GM18907 (cell line): ENCODE measurements at regions not wholly inside any gene's neighbourhood (a gene's known extent, or its start where the extent isn't known, plus 50 kb on each side); places are given as distances from the start of the nearest gene placed in this dataset.

Experiments
- ATAC-seq: cut with Tn5 transposase; IDR thresholded peaks from one replicate; pipeline ENCODE4 v1.9.1; 2021; ENCODE audit warnings: mild to moderate bottlenecking, moderate library complexity; ENCODE audit not compliant: unreplicated experiment

- ATAC-seq, result no peak
These were observed 61.5 kb upstream of the WLS start for GRCh38 chr1:68293609-68294366.

- ATAC-seq, result no peak
These were observed 60.8 kb upstream of the WLS start for GRCh38 chr1:68293122-68293521.

DNA sequence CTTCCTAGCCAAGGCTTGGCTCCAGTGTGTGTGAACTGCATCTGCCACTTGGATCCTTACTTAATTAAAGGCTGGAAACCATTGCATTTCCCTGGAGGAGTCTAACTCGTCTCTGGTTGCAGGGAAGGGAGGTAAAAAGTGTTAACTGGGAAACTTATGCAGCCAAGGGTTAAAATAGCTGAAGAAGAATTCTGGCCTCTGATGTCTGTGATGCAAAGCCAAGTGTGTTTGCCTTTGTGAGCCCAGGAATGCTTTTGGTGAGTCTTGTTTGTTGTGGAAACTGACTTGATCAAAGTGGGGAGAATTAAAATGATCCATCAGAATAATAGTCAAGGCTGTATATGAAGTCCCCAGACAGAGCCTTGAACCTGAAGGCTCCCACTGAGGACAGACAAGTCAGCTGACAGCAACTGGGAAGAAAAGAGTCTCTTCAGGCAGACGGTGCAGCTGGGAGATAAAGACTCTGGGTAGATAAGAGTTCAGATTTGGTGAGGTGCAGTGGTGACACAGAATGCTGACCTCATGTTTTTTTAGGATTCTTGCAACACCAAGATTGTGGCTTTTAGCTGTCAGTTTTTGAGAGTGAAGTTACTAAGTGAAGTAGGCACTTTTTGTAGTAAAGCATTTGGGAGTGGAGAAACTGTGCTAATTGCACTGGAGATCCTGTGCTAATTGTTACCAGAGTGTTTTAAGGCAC, 59.5 kb upstream of the WLS start:
- ATAC-seq, result no peak

DNA sequence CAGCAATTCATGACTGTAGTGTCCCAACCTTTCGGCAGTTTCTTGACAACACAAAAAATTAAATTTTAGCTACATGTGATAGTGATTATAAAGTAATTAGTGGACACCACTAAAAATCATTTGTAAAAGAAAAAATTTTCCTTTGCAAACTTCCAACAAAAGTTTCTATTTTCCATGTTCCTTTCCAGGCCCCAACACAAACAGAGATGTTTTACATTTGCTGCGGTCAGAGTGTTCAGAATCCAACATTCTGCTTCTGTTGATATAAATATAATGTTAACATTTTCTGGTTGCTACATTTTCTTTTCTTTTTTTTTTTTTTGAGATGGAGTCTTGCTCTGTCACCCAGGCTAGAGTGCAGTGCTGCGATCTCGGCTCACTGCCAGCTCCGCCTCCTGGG, 54.9 kb upstream of the WLS start:
- ATAC-seq, result no peak

DNA sequence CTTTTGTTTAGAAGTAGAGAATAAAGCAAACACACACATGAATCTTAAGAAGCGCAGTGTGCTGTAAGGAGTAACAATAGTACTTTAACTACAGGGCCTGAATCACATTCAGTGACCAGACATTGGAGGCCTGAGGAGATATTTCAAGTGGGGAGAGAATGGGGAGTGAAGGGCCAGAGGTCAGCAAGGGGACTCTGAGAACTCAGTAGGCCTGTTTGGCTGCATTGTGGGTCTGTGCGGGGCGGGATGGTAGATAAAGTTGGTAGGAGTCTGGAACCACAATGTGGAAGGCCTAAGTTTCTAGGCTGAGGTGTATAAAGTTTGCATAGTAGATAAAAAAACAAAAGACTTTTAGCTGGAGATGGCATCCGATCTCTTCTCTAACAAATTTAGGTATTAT, 52.7 kb upstream of the WLS start:
- no peak for ATAC-seq

- no peak for ATAC-seq
These were observed 49.8 kb upstream of the WLS start for GRCh38 chr1:68281946-68282615.
